Stimulated activated CD8-positive, alpha-beta memory T cell treated with anti-CD3 and anti-CD28 coated beads, Interleukin-4, amount 100 ng/mL, for 4 hours (primary cell): ENCODE measurements at regions not wholly inside any gene's neighbourhood (a gene's known extent, or its start where the extent isn't known, plus 50 kb on each side); places are given as distances from the start of the nearest gene placed in this dataset.

Experiments
- DNase-seq, 2 donors: peaks; one replicate each; pipeline ENCODE4 v3.0.0-alpha.2; 2020; ENCODE audit warnings: low read depth in 2 of 2, low spot score in 1 of 2

- DNase-seq: no peak
Observed at GRCh38 chr3:176574786-176575185, 622.5 kb downstream of the TBL1XR1 start.

- DNase-seq: no peak
Observed at GRCh38 chr3:176571926-176572325, 625.4 kb downstream of the TBL1XR1 start.

GRCh38 chr3:176570992-176571391 is 626.3 kb downstream of the TBL1XR1 start:
- no peak for DNase-seq

- no peak for DNase-seq
Observed at GRCh38 chr3:176568189-176568588, 629.1 kb downstream of the TBL1XR1 start.

- DNase-seq: no peak
Observed at GRCh38 chr3:176566757-176567156, 630.5 kb downstream of the TBL1XR1 start.

- DNase-seq: no peak
Observed at GRCh38 chr3:176562331-176562730, 635.0 kb downstream of the TBL1XR1 start.

GRCh38 chr3:176561826-176562225 is 635.5 kb downstream of the TBL1XR1 start:
- DNase-seq: no peak

- DNase-seq: no peak
Observed at GRCh38 chr3:176554791-176555654, 642.3 kb downstream of the TBL1XR1 start.

- DNase-seq: no peak
Observed at GRCh38 chr3:176554264-176554663, 643.0 kb downstream of the TBL1XR1 start.

- DNase-seq: no peak
Observed at GRCh38 chr3:176526942-176527341, 670.3 kb downstream of the TBL1XR1 start.

- no peak for DNase-seq
Observed at GRCh38 chr3:176526225-176526624, 671.1 kb downstream of the TBL1XR1 start.

- DNase-seq: no peak
Observed at GRCh38 chr3:176523114-176523513, 674.2 kb downstream of the TBL1XR1 start.

GRCh38 chr3:176522436-176522835 is 674.8 kb downstream of the TBL1XR1 start:
- DNase-seq: no peak

GRCh38 chr3:176521531-176522175 is 675.6 kb downstream of the TBL1XR1 start:
- DNase-seq: no peak

GRCh38 chr3:176514297-176514696 is 683.0 kb downstream of the TBL1XR1 start:
- no peak for DNase-seq

GRCh38 chr3:176513604-176514003 is 683.7 kb downstream of the TBL1XR1 start:
- no peak for DNase-seq

GRCh38 chr3:176512037-176512436 is 685.2 kb downstream of the TBL1XR1 start:
- no peak for DNase-seq

- DNase-seq: no peak
Observed at GRCh38 chr3:176510097-176510496, 687.2 kb downstream of the TBL1XR1 start.

GRCh38 chr3:176505878-176506621 is 691.2 kb downstream of the TBL1XR1 start:
- DNase-seq: no peak

- DNase-seq: no peak
Observed at GRCh38 chr3:176491084-176491483, 706.2 kb downstream of the TBL1XR1 start.

- no peak for DNase-seq
Observed at GRCh38 chr3:176490357-176490756, 706.9 kb downstream of the TBL1XR1 start.

- no peak for DNase-seq
Observed at GRCh38 chr3:176479248-176479647, 718.0 kb downstream of the TBL1XR1 start.
